MCF 10A (cell line): ENCODE measurements at regions not wholly inside any gene's neighbourhood (a gene's known extent, or its start where the extent isn't known, plus 50 kb on each side); places are given as distances from the start of the nearest gene placed in this dataset.

Source experiments
- BruUV-seq: library from RNA; stranded (reverse); fragments of 400-500 nt; replicated peaks from 2 replicates; lab custom pipeline; 2021; lab: Mats Ljungman, UMichigan
- CTCF ChIA-PET: fragments of 300-600 bp; sonication (Branson Sonifier 250); formaldehyde crosslinking; extraction: SDS; loops from one replicate; lab custom pipeline; 2021; ENCODE audit warnings: antibody characterized with exemption, inconsistent platforms; lab: Yijun Ruan, JAX
- POLR2A ChIA-PET: fragments of 300-600, 350-650 bp; sonication (Branson Sonifier 250); formaldehyde crosslinking; extraction: SDS; loops from one replicate; lab custom pipeline; 2020; ENCODE audit warnings: antibody characterized with exemption, inconsistent platforms; lab: Yijun Ruan, JAX
- DNase-seq: peaks from one replicate; pipeline ENCODE4 v3.0.0-alpha.2; 2018; ENCODE audit not compliant: unreplicated experiment
- H3K27ac Mint-ChIP-seq: one replicate; pipeline ENCODE4 v1.8.0; 2022; ENCODE audit warnings: mild to moderate bottlenecking, low read depth, mixed read lengths; ENCODE audit not compliant: unreplicated experiment
- H3K27me3 Mint-ChIP-seq: one replicate; pipeline ENCODE4 v1.8.0; 2022; ENCODE audit warnings: mixed read lengths; ENCODE audit not compliant: insufficient read depth, unreplicated experiment
- H3K36me3 Mint-ChIP-seq: one replicate; pipeline ENCODE4 v1.8.0; 2022; ENCODE audit warnings: mild to moderate bottlenecking, moderate library complexity, mixed read lengths; ENCODE audit not compliant: insufficient read depth, unreplicated experiment
- H3K4me1 Mint-ChIP-seq: one replicate; pipeline ENCODE4 v1.8.0; 2022; ENCODE audit warnings: mixed read lengths; ENCODE audit not compliant: insufficient read depth, unreplicated experiment
- H3K4me3 Mint-ChIP-seq: one replicate; pipeline ENCODE4 v1.8.0; 2022; ENCODE audit warnings: mild to moderate bottlenecking, moderate library complexity, mixed read lengths; ENCODE audit not compliant: unreplicated experiment
- H3K9me3 Mint-ChIP-seq: one replicate; pipeline ENCODE4 v1.8.0; 2022; ENCODE audit warnings: mixed read lengths; ENCODE audit not compliant: unreplicated experiment
- CTCF ChIP-seq: fragments of 200-600 bp; IDR thresholded peaks from one replicate; pipeline ENCODE4 v1.8.0; 2022; ENCODE audit warnings: antibody characterized with exemption, mild to moderate bottlenecking; ENCODE audit not compliant: unreplicated experiment
- intact Hi-C: fragments of 100-400 bp; cut with micrococcal nuclease; formaldehyde crosslinking; loops from 2 replicates; pipeline ENCODE4 v1.14.1; 2022

GRCh38 chr13:105033999-105034398 is 1501.5 kb downstream of the EFNB2 start:
- H3K36me3 Mint-ChIP-seq = no peaks in the 10 kb centered on the region
- no peak overlapping the region for H3K4me3 Mint-ChIP-seq
- H3K4me1 Mint-ChIP-seq = no peaks in the 10 kb centered on the region
- no peak for DNase-seq
- no peak for TF ChIP-seq CTCF
- no peak overlapping the region for H3K27ac Mint-ChIP-seq
- ChIA-PET POLR2A (no interaction called here), CTCF (no interaction called here)
- BruUV-seq = no TSS peak
- intact Hi-C loops = no loop called here
- no peaks in the 10 kb centered on the region for H3K9me3 Mint-ChIP-seq
- no peaks in the 10 kb centered on the region for H3K27me3 Mint-ChIP-seq

GRCh38 chr13:105031306-105031705 is 1504.2 kb downstream of the EFNB2 start:
- TF ChIP-seq CTCF = no peak
- no peak for DNase-seq
- ChIA-PET POLR2A (no interaction called here), CTCF (no interaction called here)
- H3K9me3 Mint-ChIP-seq = no peaks in the 10 kb centered on the region
- no peak overlapping the region for H3K4me3 Mint-ChIP-seq
- H3K4me1 Mint-ChIP-seq = no peaks in the 10 kb centered on the region
- BruUV-seq = no TSS peak
- no peaks in the 10 kb centered on the region for H3K27me3 Mint-ChIP-seq
- H3K27ac Mint-ChIP-seq = no peak overlapping the region
- intact Hi-C loops = no loop called here
- no peaks in the 10 kb centered on the region for H3K36me3 Mint-ChIP-seq

DNA sequence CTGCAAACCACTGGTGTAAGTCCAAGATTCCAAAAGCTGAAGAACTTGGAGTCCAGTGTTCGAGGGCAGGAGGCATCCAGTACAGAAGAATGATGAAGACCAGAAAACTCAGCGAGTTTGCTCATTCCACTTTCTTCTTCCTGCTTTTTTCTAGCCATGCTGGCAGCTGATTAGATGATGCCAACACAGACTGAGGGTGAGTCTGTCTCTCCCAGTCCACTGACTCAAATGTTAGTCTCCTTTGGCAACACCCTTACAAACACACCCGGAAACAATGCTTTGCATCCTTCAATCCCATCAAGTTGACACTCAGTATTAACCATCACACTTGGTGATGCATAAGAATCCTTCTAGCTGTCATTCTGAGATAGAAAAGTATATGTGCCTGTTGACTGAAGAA is 1504.6 kb downstream of the EFNB2 start:
- Mint-ChIP-seq H3K9me3 (no peaks in the 10 kb centered on the region), H3K36me3 (no peaks in the 10 kb centered on the region), H3K27ac (no peak overlapping the region), H3K4me3 (no peak overlapping the region), H3K27me3 (no peaks in the 10 kb centered on the region), H3K4me1 (no peaks in the 10 kb centered on the region)
- no peak for DNase-seq
- intact Hi-C loops = no loop called here
- CTCF ChIA-PET = interaction anchor here (0.6 kb wide), 1 partner anchor 39 kb away, joined by 4 read pairs; no protein-coding TSS in a partner anchor
- no TSS peak for BruUV-seq
- no peak for TF ChIP-seq CTCF
- POLR2A ChIA-PET = no interaction called here

DNA sequence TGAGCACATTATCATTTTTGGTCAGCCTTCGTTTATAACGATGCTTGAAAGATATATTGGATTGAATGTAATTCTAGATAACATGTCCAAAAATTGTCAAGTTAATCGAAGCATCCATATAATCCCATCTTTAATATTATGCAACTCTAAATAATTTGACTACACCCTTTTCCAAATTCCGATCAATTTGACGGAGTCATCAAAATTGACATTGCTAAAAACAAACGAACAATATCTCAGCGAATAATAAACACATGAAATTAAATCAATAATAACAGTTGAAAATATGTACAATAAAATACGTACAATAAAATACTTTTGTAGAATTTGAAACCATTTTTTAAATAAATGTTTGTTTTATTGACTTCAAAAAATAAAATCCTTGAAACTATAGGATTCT is 1516.4 kb downstream of the EFNB2 start:
- CTCF ChIA-PET = no interaction called here
- Mint-ChIP-seq H3K27ac (no peak overlapping the region), H3K9me3 (peaks cover 6% of the 10 kb centered on the region), H3K4me1 (no peaks in the 10 kb centered on the region), H3K36me3 (no peaks in the 10 kb centered on the region), H3K4me3 (no peak overlapping the region), H3K27me3 (no peaks in the 10 kb centered on the region)
- no peak for TF ChIP-seq CTCF
- no TSS peak for BruUV-seq
- no peak for DNase-seq
- POLR2A ChIA-PET = no interaction called here
- intact Hi-C loops = loop anchor here (10.0 kb wide), 1 partner anchor 244 kb away; no protein-coding TSS in a partner anchor
